SK-N-SH (cell line): ENCODE measurements at regions not wholly inside any gene's neighbourhood (a gene's known extent, or its start where the extent isn't known, plus 50 kb on each side); places are given as distances from the start of the nearest gene placed in this dataset.
A peak's percentile ranks its signal among the peaks of the same experiment; 100 is the strongest.

Experiments
- CTCF ChIA-PET: fragments of 300-600, 350-600 bp; formaldehyde crosslinking; extraction: SDS; loops from one replicate; lab custom pipeline; 2021; lab: Yijun Ruan, JAX
- POLR2A ChIA-PET: fragments of 350-600 bp; sonication (Branson Sonifier 250); formaldehyde crosslinking; extraction: SDS; loops from one replicate; lab custom pipeline; 2020; ENCODE audit warnings: antibody characterized with exemption, inconsistent platforms; lab: Yijun Ruan, JAX
- DNase-seq: peaks from one replicate; pipeline ENCODE4 v3.0.0; 2012
- H2AFZ ChIP-seq: fragments of 200-600 bp; sonication (generic); 2 replicates; pipeline ENCODE4 v1.8.1; 2016; ENCODE audit warnings: antibody characterized with exemption, mild to moderate bottlenecking, low read depth
- H3F3A ChIP-seq: fragments of 200-600 bp; sonication (generic); replicated peaks from 2 replicates; pipeline ENCODE3; 2016; ENCODE audit warnings: antibody characterized with exemption, mild to moderate bottlenecking; ENCODE audit not compliant: insufficient read depth
- H3K27ac ChIP-seq, 2 experiments: fragments of 200-500 bp in 1 of 2; fragments of 200-600 bp in 1 of 2; sonication (Bioruptor generic) in 1 of 2; sonication (generic), shearing (Covaris generic) in 1 of 2; 2 replicates each; pipeline versions ENCODE4 v1.5.1 to v1.6.1; 2014 to 2016; ENCODE audit warnings: low read depth in 2 of 2, inconsistent platforms in 1 of 2, low read length in 1 of 2, mild to moderate bottlenecking in 1 of 2, mixed read lengths in 1 of 2
- H3K27me3 ChIP-seq: fragments of 200-600 bp; sonication (generic), shearing (Covaris generic); 2 replicates; pipeline ENCODE4 v1.6.1; 2016; ENCODE audit warnings: mixed run types; ENCODE audit not compliant: insufficient read depth
- H3K36me3 ChIP-seq, 2 experiments: fragments of 200-500 bp in 1 of 2; fragments of 200-600 bp in 1 of 2; sonication (Bioruptor generic) in 1 of 2; sonication (generic) in 1 of 2; replicated peaks in 1 of 2; 2 replicates each; pipeline versions ENCODE3 to v1.5.1; 2014 to 2016; ENCODE audit warnings: low read length in 1 of 2, mild to moderate bottlenecking in 1 of 2; ENCODE audit not compliant: insufficient read depth in 2 of 2, control insufficient read depth in 1 of 2
- H3K4me1 ChIP-seq, 2 experiments: fragments of 200-500 bp in 1 of 2; fragments of 200-600 bp in 1 of 2; sonication (Bioruptor generic) in 1 of 2; sonication (generic), shearing (Covaris generic) in 1 of 2; 2 replicates each; pipeline versions ENCODE4 v1.5.1 to v1.6.1; 2014 to 2016; ENCODE audit warnings: low read depth in 1 of 2, low read length in 1 of 2, mixed run types in 1 of 2; ENCODE audit not compliant: insufficient read depth in 2 of 2, control insufficient read depth in 1 of 2
- H3K4me2 ChIP-seq: fragments of 200-600 bp; sonication (generic), shearing (Covaris generic); 2 replicates; pipeline ENCODE4 v1.6.1; 2017; ENCODE audit warnings: mixed run types
- H3K4me3 ChIP-seq, 2 experiments: fragments of 200-500 bp in 1 of 2; fragments of 200-600 bp in 1 of 2; sonication (Bioruptor generic) in 1 of 2; sonication (generic), shearing (Covaris generic) in 1 of 2; 2 replicates each; pipeline versions ENCODE4 v1.5.1 to v1.8.1; 2014 to 2016; ENCODE audit warnings: low read depth in 2 of 2, inconsistent platforms in 1 of 2, low read length in 1 of 2, mild to moderate bottlenecking in 1 of 2, mixed read lengths in 1 of 2, moderate library complexity in 1 of 2
- H3K79me2 ChIP-seq: fragments of 200-600 bp; sonication (generic); 2 replicates; pipeline ENCODE4 v1.8.1; 2017; ENCODE audit warnings: mild to moderate bottlenecking; ENCODE audit not compliant: insufficient read depth
- H3K9ac ChIP-seq: fragments of 200-600 bp; sonication (generic); 2 replicates; pipeline ENCODE4 v1.6.1; 2017; ENCODE audit warnings: mixed run types
- H3K9me2 ChIP-seq: fragments of 200-600 bp; sonication (generic); 2 replicates; pipeline ENCODE4 v1.6.1; 2017; ENCODE audit warnings: mixed run types
- H3K9me3 ChIP-seq: fragments of 200-600 bp; sonication (generic); 2 replicates; pipeline ENCODE4 v1.6.1; 2017; ENCODE audit warnings: mixed run types, mild to moderate bottlenecking, moderate library complexity
- H4K20me1 ChIP-seq: fragments of 200-600 bp; sonication (generic); 2 replicates; pipeline ENCODE4 v1.6.1; 2017; ENCODE audit warnings: mild to moderate bottlenecking, mixed run types; ENCODE audit not compliant: insufficient read depth
- CHD2 ChIP-seq: fragments of 150-350 bp; IDR thresholded peaks from 2 replicates; pipeline ENCODE4 v1.6.1; 2018; ENCODE audit warnings: low read length; ENCODE audit not compliant: partially characterized antibody
- GABPA ChIP-seq: IDR thresholded peaks from 2 replicates; pipeline ENCODE4 v1.4.0; 2012; ENCODE audit warnings: low read depth, mild to moderate bottlenecking
- JUND ChIP-seq: IDR thresholded peaks from 2 replicates; pipeline ENCODE4 v1.4.0; 2012
- POLR2AphosphoS5 ChIP-seq: IDR thresholded peaks from 2 replicates; pipeline ENCODE4 v1.6.1; 2012; ENCODE audit warnings: low read depth, low read length
- RCOR1 ChIP-seq: fragments of 150-350 bp; IDR thresholded peaks from 2 replicates; pipeline ENCODE4 v1.6.1; 2017; ENCODE audit warnings: antibody characterized with exemption, low read length
- REST ChIP-seq: IDR thresholded peaks from 2 replicates; pipeline ENCODE4 v1.6.1; 2012; ENCODE audit warnings: mild to moderate bottlenecking, low read depth, low read length, moderate library complexity
- TAF1 ChIP-seq: IDR thresholded peaks from 2 replicates; pipeline ENCODE4 v1.6.1; 2012; ENCODE audit warnings: low read depth, mild to moderate bottlenecking, low read length, moderate library complexity, borderline replicate concordance
- YY1 ChIP-seq: IDR thresholded peaks from 2 replicates; pipeline ENCODE4 v1.4.0; 2012; ENCODE audit warnings: low read depth, mild to moderate bottlenecking
- WGBS: methylation state at CpG from one replicate; pipeline ENCODE4 v1.1.6; 2017; ENCODE audit warnings: low lambda C conversion rate; 5-methylcytosine and 5-hydroxymethylcytosine counted together

DNA sequence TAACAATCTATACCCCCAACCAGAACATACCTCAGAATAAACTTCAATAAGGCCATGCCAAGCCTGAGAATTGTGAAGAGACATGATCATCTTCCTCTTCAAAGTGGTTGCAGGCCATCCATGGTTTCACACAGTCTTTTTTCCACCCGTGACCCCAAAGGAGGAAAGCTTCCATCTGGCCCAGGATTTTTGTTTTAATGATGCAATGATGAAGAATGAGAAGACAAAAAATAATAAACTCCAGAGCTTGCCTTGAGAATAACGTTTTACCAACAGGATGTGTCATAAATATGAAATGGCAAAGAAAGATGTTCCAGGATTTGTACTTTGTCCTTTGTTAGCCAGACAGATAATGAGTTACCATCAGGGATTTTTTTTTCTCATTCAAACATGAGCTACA, 201.9 kb downstream of the WNT5A start:
- 49% methylated on average over 2 of the region's 2 CpGs for WGBS
- no peaks in the 10 kb centered on the region for H3K9me2 ChIP-seq
- DNase-seq = no peak
- CTCF ChIA-PET = no interaction called here
- peaks cover 0 to 10% of the 10 kb centered on the region in 2 experiments; a peak in 1 of 4 replicates for H3K4me1 ChIP-seq
- H3K4me2 ChIP-seq = no peak overlapping the region
- H2AFZ ChIP-seq = peak overlapping the region; percentile 0; the same call in 1 of the 2 replicates
- no peak overlapping the region for H3K4me3 ChIP-seq
- H4K20me1 ChIP-seq = no peaks in the 10 kb centered on the region
- no peak for TF ChIP-seq YY1
- TF ChIP-seq, all 33 proteins: peak for 0
- H3K79me2 ChIP-seq = no peaks in the 10 kb centered on the region
- POLR2A ChIA-PET = no interaction called here
- H3K9me3 ChIP-seq = no peaks in the 10 kb centered on the region
- H3F3A ChIP-seq = peaks cover 5% of the 10 kb centered on the region
- no peaks in the 10 kb centered on the region for H3K27me3 ChIP-seq
- peak overlapping the region in 1 of 2 experiments; percentile 29; a peak in 1 of 4 replicates for H3K27ac ChIP-seq
- H3K36me3 ChIP-seq = no peaks in the 10 kb centered on the region
- no peak overlapping the region for H3K9ac ChIP-seq

- H3K4me3 ChIP-seq = no peak overlapping the region
- H3K4me1 ChIP-seq = peaks cover 0 to 8% of the 10 kb centered on the region in 2 experiments; a peak in 1 of 4 replicates
- POLR2A ChIA-PET = no interaction called here
- H3K9me3 ChIP-seq = no peaks in the 10 kb centered on the region
- H3F3A ChIP-seq = peaks cover 5% of the 10 kb centered on the region
- no peak for TF ChIP-seq JUND
- no peak for TF ChIP-seq POLR2AphosphoS5
- no peak for TF ChIP-seq CHD2
- TF ChIP-seq REST = no peak
- no peak for TF ChIP-seq TAF1
- TF ChIP-seq, all 33 proteins: peak for 0
- H3K36me3 ChIP-seq = no peaks in the 10 kb centered on the region
- CTCF ChIA-PET = interaction anchor here (1.1 kb wide), 1 partner anchor 11 kb away, joined by 5 read pairs; no protein-coding TSS in a partner anchor
- H2AFZ ChIP-seq = no peak overlapping the region
- 70% methylated on average over 2 of the region's 2 CpGs for WGBS
- DNase-seq = no peak
- H3K9ac ChIP-seq = no peak overlapping the region
- H4K20me1 ChIP-seq = no peaks in the 10 kb centered on the region
- no peaks in the 10 kb centered on the region for H3K27me3 ChIP-seq
- no peak overlapping the region for H3K4me2 ChIP-seq
- no peaks in the 10 kb centered on the region for H3K9me2 ChIP-seq
- no peaks in the 10 kb centered on the region for H3K79me2 ChIP-seq
- H3K27ac ChIP-seq = no peak overlapping the region
Observed at GRCh38 chr3:55283441-55283925, 203.6 kb downstream of the WNT5A start.

DNA sequence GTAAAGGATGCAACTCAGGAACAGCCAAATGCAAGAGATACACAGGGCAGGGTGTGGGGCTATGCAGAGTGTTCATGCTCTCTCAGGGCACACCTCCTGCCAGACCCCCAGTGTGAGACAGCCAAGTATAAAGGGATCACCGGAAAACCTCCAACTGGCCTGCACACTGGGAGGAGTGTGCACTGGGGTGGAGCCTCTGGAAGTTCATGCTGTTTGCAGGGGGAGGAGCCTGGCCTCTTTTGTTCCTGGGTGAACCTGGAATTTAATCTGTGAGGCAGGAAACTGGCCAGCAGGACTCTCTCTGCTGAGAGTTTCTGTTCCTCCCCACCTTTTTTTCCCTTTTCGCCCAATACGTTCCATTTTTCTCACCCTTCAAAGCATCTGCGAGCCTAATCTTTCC, 204.1 kb downstream of the WNT5A start:
- H3K4me1 ChIP-seq = peaks cover 0 to 4% of the 10 kb centered on the region in 2 experiments; a peak in 1 of 4 replicates
- DNase-seq = no peak
- TF ChIP-seq RCOR1 (no peak), GABPA (0 out of 2 replicates have a peak, but pooled peaks have one; percentile 19)
- TF ChIP-seq, all 33 proteins: peak for 1
- H3K27me3 ChIP-seq = no peaks in the 10 kb centered on the region
- H3K4me2 ChIP-seq = no peak overlapping the region
- H3K9me3 ChIP-seq = no peaks in the 10 kb centered on the region
- no peaks in the 10 kb centered on the region for H3K36me3 ChIP-seq
- H2AFZ ChIP-seq = no peak overlapping the region
- H3K27ac ChIP-seq = no peak overlapping the region
- no peaks in the 10 kb centered on the region for H3K9me2 ChIP-seq
- WGBS = 87% methylated on average over 4 of the region's 4 CpGs
- peaks cover 5% of the 10 kb centered on the region for H3F3A ChIP-seq
- POLR2A ChIA-PET = no interaction called here
- CTCF ChIA-PET = interaction anchor here (1.1 kb wide), 1 partner anchor 11 kb away, joined by 5 read pairs; no protein-coding TSS in a partner anchor
- H4K20me1 ChIP-seq = no peaks in the 10 kb centered on the region
- no peak overlapping the region for H3K4me3 ChIP-seq
- no peak overlapping the region for H3K9ac ChIP-seq
- no peaks in the 10 kb centered on the region for H3K79me2 ChIP-seq
